HCT116 (cell line): ENCODE measurements at regions not wholly inside any gene's neighbourhood (a gene's known extent, or its start where the extent isn't known, plus 50 kb on each side); places are given as distances from the start of the nearest gene placed in this dataset.

Experiments
- ATAC-seq: fragments of 200-7000 bp; cut with Tn5 transposase; 2 replicates; pipeline ENCODE4 v1.9.1; 2020; ENCODE audit warnings: mild to moderate bottlenecking, moderate library complexity
- BruUV-seq: library from RNA; stranded (reverse); fragments of 400-500 nt; replicated peaks from 2 replicates; lab custom pipeline; 2021; lab: Mats Ljungman, UMichigan
- CTCF ChIA-PET: fragments of 300-600 bp; sonication (Branson Sonifier 250); formaldehyde crosslinking; loops from one replicate; lab custom pipeline; 2021; ENCODE audit warnings: antibody characterized with exemption; lab: Charles Lee
- POLR2A ChIA-PET: fragments of 300-600, 350-600 bp; sonication (Branson Sonifier 250); formaldehyde crosslinking; loops from one replicate; lab custom pipeline; 2021; ENCODE audit warnings: antibody characterized with exemption; lab: Charles Lee
- RAD21 ChIA-PET, 2 experiments: fragments of 300-600 bp; sonication (Branson Sonifier 250); formaldehyde crosslinking; loops; one replicate each; lab custom pipeline; 2023; ENCODE audit warnings: low total read pairs in 2 of 2; ENCODE audit not compliant: uncharacterized antibody in 2 of 2, unreplicated experiment in 2 of 2, low non-redundant PET in 1 of 2; lab: Charles Lee
- DNase-seq: peaks from one replicate; pipeline ENCODE4 v3.0.0-alpha.2; 2010; ENCODE audit warnings: low read depth, low spot score
- H2AFZ ChIP-seq: fragments of 200-600 bp; shearing (Covaris generic), sonication (generic); 2 replicates; pipeline ENCODE4 v1.6.1; 2017; ENCODE audit warnings: low read depth, mixed run types, mixed read lengths, antibody characterized with exemption, low read length; ENCODE audit not compliant: poor library complexity, severe bottlenecking
- H3K27ac ChIP-seq: 2 replicates; pipeline ENCODE4 v1.5.1; 2012; ENCODE audit warnings: low read depth, low read length
- H3K27me3 ChIP-seq: fragments of 200-600 bp; sonication (generic); 2 replicates; pipeline ENCODE4 v1.6.1; 2016; ENCODE audit warnings: mixed run types, low read length, mixed read lengths; ENCODE audit not compliant: insufficient read depth
- H3K36me3 ChIP-seq, 2 experiments: fragments of 200-500 bp in 1 of 2; fragments of 200-600 bp in 1 of 2; sonication (Bioruptor generic) in 1 of 2; sonication (generic) in 1 of 2; 2 replicates each; pipeline versions ENCODE4 v1.5.1 to v1.6.1; 2014 to 2016; ENCODE audit warnings: low read length in 2 of 2, inconsistent platforms in 1 of 2, mixed read lengths in 1 of 2, mixed run types in 1 of 2; ENCODE audit not compliant: insufficient read depth in 2 of 2, control insufficient read depth in 1 of 2
- H3K4me1 ChIP-seq, 2 experiments: fragments of 200-600 bp in 1 of 2; sonication (generic) in 1 of 2; 2 replicates each; pipeline versions ENCODE4 v1.5.1 to v1.6.1; 2012 to 2017; ENCODE audit warnings: low read length in 2 of 2, inconsistent platforms in 1 of 2, mild to moderate bottlenecking in 1 of 2, mixed read lengths in 1 of 2, mixed run types in 1 of 2, moderate library complexity in 1 of 2; ENCODE audit not compliant: insufficient read depth in 2 of 2, control insufficient read depth in 1 of 2
- H3K4me2 ChIP-seq: fragments of 200-600 bp; sonication (generic); 2 replicates; pipeline ENCODE4 v1.6.1; 2017; ENCODE audit warnings: mixed run types, low read length, mixed read lengths
- H3K4me3 ChIP-seq, 2 experiments: fragments of 200-600 bp in 1 of 2; sonication (generic) in 1 of 2; replicated peaks in 1 of 2; 2 replicates each; pipeline ENCODE4 v1.5.1; 2011 to 2016; ENCODE audit warnings: low read length in 2 of 2, control low read depth in 1 of 2, low read depth in 1 of 2, mild to moderate bottlenecking in 1 of 2, mixed read lengths in 1 of 2, mixed run types in 1 of 2
- H3K79me2 ChIP-seq: fragments of 200-600 bp; sonication (generic); 2 replicates; pipeline ENCODE4 v1.6.1; 2017; ENCODE audit warnings: mild to moderate bottlenecking, mixed run types, low read length, moderate library complexity, mixed read lengths; ENCODE audit not compliant: insufficient read depth
- H3K9ac ChIP-seq: fragments of 200-600 bp; sonication (generic); 2 replicates; pipeline ENCODE4 v1.6.1; 2016; ENCODE audit warnings: low read length, mixed read lengths
- H3K9me2 ChIP-seq: fragments of 200-600 bp; sonication (generic), shearing (Covaris generic); 2 replicates; pipeline ENCODE4 v1.6.1; 2017; ENCODE audit warnings: mixed run types, mild to moderate bottlenecking, moderate library complexity; ENCODE audit not compliant: insufficient read depth
- H3K9me3 ChIP-seq, 2 experiments: fragments of 200-500 bp in 1 of 2; fragments of 200-600 bp in 1 of 2; sonication (Bioruptor generic) in 1 of 2; sonication (generic) in 1 of 2; 2 replicates each; pipeline ENCODE4 v1.6.1; 2014 to 2017; ENCODE audit warnings: low read length in 2 of 2, mixed read lengths in 2 of 2, inconsistent platforms in 1 of 2, low read depth in 1 of 2, mild to moderate bottlenecking in 1 of 2, mixed run types in 1 of 2, moderate library complexity in 1 of 2; ENCODE audit not compliant: control insufficient read depth in 1 of 2, insufficient read depth in 1 of 2
- H4K20me1 ChIP-seq: fragments of 200-600 bp; sonication (generic), shearing (Covaris generic); 2 replicates; pipeline ENCODE4 v1.6.1; 2017; ENCODE audit warnings: mixed run types, mild to moderate bottlenecking, moderate library complexity; ENCODE audit not compliant: insufficient read depth
- FOSL1 ChIP-seq: IDR thresholded peaks from 2 replicates; pipeline ENCODE4 v1.6.1; 2012; ENCODE audit warnings: low read depth
- MAX ChIP-seq: IDR thresholded peaks from 2 replicates; pipeline ENCODE4 v1.6.1; 2012
- POLR2A ChIP-seq: IDR thresholded peaks from 2 replicates; pipeline ENCODE4 v1.7.0; 2011; ENCODE audit warnings: borderline replicate concordance; ENCODE audit not compliant: insufficient read depth, insufficient read length; ENCODE audit errors: extremely low read depth
- RAD21 ChIP-seq: IDR thresholded peaks from 2 replicates; pipeline ENCODE4 v1.6.1; 2012; ENCODE audit warnings: low read depth, mild to moderate bottlenecking
- REST ChIP-seq: IDR thresholded peaks from 2 replicates; pipeline ENCODE4 v1.6.1; 2012; ENCODE audit warnings: low read depth
- ZBTB33 ChIP-seq: IDR thresholded peaks from 2 replicates; pipeline ENCODE4 v1.6.1; 2011; ENCODE audit warnings: mild to moderate bottlenecking, low read length, moderate library complexity; ENCODE audit not compliant: insufficient replicate concordance; ENCODE audit errors: extremely low read depth
- ZNF274 ChIP-seq: fragments of 200-500 bp; sonication (Bioruptor generic); IDR thresholded peaks from 2 replicates; pipeline ENCODE4 v1.6.1; 2014; ENCODE audit warnings: mild to moderate bottlenecking, low read depth, low read length, inconsistent platforms
- intact Hi-C: fragments of 100-400 bp; cut with micrococcal nuclease; formaldehyde crosslinking; loops from 2 replicates; pipeline ENCODE4 v1.10.0; 2022

GRCh38 chr10:25694206-25694933, 239.7 kb upstream of the MYO3A start:
- CTCF ChIA-PET: no interaction called here
- BruUV-seq: no TSS peak
- TF ChIP-seq MAX: no peak
- no peak for TF ChIP-seq FOSL1
- TF ChIP-seq ZNF274: no peak
- TF ChIP-seq REST: no peak
- no peak for TF ChIP-seq ZBTB33
- TF ChIP-seq POLR2A: no peak
- TF ChIP-seq RAD21: no peak
- TF ChIP-seq, all 23 proteins: peak for 0
- Histone ChIP-seq H3K27ac (no peak overlapping the region), H3K9me3 (no peaks in the 10 kb centered on the region), H3K4me3 (no peak overlapping the region), H3K27me3 (no peaks in the 10 kb centered on the region), H3K36me3 (no peaks in the 10 kb centered on the region), H2AFZ (no peak overlapping the region), H3K9ac (no peak overlapping the region), H3K4me2 (no peak overlapping the region), H3K4me1 (no peaks in the 10 kb centered on the region), H3K79me2 (no peaks in the 10 kb centered on the region), H4K20me1 (no peaks in the 10 kb centered on the region), H3K9me2 (no peaks in the 10 kb centered on the region)
- ATAC-seq (no peak), DNase-seq (no peak)
- ChIA-PET POLR2A (no interaction called here), RAD21 (no interaction called here)
- intact Hi-C loops: no loop called here
